GM12891 (cell line): ENCODE measurements at regions not wholly inside any gene's neighbourhood (a gene's known extent, or its start where the extent isn't known, plus 50 kb on each side); places are given as distances from the start of the nearest gene placed in this dataset.

Experiments
- PAX5 ChIP-seq: IDR thresholded peaks from 2 replicates; pipeline ENCODE4 v1.6.1; 2011; ENCODE audit warnings: low read length, moderate library complexity, mild to moderate bottlenecking; ENCODE audit not compliant: insufficient read depth, severe bottlenecking
- POLR2A ChIP-seq: IDR thresholded peaks from 2 replicates; pipeline ENCODE4 v1.6.1; 2011; ENCODE audit warnings: low read depth, low read length, control low read depth
- POLR2AphosphoS5 ChIP-seq: IDR thresholded peaks from 2 replicates; pipeline ENCODE4 v1.6.1; 2011; ENCODE audit warnings: low read depth, low read length, control low read depth
- SPI1 ChIP-seq: IDR thresholded peaks from 2 replicates; pipeline ENCODE4 v1.6.1; 2011; ENCODE audit warnings: low read depth, low read length, control low read depth
- TAF1 ChIP-seq: IDR thresholded peaks from 2 replicates; pipeline ENCODE4 v1.6.1; 2011; ENCODE audit warnings: low read depth, low read length, control low read depth

- TF ChIP-seq POLR2A (no peak), PAX5 (no peak), TAF1 (no peak), POLR2AphosphoS5 (no peak), SPI1 (no peak)
Observed at GRCh38 chr17:34164837-34165236, 90.2 kb upstream of the CCL2 start.
